NCI-H1092 (cell line): ENCODE measurements at regions not wholly inside any gene's neighbourhood (a gene's known extent, or its start where the extent isn't known, plus 50 kb on each side); places are given as distances from the start of the nearest gene placed in this dataset.
"Not testable (repeated sequence)": the region's sequence is repeated elsewhere in the genome, so short reads cannot be mapped to it uniquely, and the experiment has no call there.

ENCODE experiments used
- DNase-seq: peaks from one replicate; lab custom pipeline; 2025; lab: John Stamatoyannopoulos, UW

GRCh38 chr2:234797566-234798250, 154.1 kb upstream of the SH3BP4 start:
- DNase-seq: no peak

DNA sequence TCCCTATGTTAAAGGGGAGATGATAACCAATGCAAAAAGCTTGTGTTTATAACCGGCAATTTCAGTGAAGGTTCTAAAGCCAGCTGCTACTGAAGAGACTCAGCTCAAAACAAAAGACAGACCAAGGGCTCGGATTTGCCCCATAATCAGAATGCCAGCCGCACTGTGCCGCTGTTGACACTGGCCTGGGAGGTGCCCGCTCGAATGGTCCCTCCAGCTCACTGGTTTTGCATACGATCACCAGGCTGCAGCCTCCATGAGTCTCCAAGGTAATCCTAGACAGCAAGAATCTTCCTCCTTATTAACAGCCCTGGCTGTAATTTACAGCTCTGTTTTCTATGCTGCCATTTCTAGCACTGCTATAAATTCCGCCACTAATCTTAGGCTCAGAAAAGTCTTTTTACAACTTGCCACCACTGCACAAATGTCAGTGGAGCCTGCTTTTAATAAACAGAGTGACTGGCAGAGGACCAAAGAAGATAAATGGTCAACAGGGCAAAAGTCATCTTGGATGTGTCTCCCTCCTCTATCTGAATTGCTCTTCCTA, 155.7 kb upstream of the SH3BP4 start:
- DNase-seq: no peak

DNA sequence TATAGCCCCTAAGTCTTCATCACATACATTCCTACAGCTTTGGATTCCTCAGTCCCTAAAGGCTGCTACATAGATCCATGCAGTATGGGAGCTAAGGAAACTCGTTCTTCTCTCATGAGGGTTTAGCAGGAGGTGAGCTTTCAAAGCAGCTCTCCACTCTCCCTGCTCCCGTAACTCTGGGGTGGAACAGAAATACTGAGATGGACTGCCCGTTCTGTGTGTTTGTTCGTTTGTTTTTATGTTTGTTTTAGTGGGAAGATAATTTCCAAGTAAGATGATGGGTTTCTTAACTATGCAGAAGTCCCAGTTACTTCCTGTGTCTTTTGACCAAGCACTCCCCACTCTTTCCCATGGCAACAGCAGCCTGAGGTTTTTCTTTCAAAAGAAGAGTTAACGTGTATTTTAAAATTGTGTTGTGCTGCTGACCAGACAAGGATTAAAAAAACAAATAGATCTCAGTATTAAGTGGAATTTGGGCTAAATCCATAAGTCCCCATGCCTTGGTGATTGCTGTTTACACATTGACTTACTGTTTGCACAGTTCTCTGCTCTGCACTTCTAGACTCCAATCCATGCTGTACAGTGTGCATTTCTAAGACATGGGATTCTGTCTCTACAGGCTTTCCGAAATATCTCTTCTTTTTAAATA, 156.4 kb upstream of the SH3BP4 start:
- DNase-seq: no peak

DNA sequence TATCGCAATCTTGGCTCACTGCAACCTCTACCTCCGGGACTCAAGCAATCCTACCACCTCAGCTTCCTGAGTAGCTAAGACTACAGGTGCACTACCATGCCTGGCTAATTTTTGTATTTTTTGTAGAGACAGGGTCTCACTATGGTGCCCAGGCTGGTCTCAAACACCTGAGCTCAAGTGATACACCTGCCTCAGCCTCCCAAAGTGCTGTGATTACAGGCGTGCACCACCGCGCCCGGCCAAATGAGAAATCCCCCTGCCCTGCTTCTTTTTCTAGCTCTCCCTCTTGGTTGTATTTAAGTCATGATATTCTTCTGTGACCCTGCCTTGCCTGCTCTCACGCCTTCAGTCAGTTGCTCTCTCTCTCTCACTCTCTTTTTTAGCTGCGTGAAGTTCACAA, 157.0 kb upstream of the SH3BP4 start:
- no peak for DNase-seq

DNA sequence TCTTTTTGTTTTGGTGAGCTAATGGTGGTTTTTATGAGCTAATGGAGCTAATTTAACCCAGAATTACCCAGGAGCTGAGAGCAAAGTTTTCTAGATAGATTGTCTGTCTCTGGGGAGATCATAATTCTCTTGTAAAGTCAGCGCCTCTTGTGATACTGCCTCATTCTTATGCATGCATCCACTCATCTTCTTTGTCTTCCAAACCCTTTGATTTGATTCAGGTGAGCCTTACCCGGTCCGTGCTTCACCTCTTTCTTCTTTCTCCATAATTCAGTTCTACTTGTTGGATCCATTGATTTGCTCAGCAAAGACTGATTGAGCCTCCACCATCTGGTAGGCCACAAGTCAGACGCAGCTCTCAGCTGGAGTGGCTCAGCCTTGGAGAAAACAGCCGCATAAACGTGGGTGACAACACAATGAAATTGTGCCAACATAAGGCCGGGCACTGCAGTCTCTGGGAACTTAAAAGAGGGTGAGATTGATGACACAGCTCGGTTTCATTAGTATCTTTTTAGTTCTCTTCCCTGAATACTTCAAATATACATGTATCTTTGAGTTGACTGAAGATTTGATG, 158.5 kb upstream of the SH3BP4 start:
- no peak for DNase-seq

- DNase-seq: no peak
These were observed 159.2 kb upstream of the SH3BP4 start for GRCh38 chr2:234792621-234793022.

DNA sequence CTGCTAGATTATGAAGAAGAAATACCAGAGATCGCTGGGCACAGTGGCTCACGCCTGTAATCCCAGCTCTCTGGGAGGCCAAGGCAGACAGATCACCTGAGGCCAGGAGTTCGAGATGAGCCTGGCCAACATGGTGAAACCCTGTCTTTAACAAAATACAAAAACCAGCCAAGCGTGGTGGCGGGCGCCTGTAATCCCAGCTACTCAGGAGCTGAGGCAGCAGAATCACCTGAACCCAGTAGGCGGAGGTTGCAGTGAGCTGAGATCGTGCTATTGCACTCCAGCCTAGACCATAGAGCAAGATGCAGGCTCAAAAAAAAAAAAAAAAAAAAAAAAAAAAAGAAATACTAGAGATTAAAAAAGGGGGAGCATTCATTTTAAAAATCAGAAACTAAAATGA, 159.7 kb upstream of the SH3BP4 start:
- not testable (repeated sequence) for DNase-seq

DNA sequence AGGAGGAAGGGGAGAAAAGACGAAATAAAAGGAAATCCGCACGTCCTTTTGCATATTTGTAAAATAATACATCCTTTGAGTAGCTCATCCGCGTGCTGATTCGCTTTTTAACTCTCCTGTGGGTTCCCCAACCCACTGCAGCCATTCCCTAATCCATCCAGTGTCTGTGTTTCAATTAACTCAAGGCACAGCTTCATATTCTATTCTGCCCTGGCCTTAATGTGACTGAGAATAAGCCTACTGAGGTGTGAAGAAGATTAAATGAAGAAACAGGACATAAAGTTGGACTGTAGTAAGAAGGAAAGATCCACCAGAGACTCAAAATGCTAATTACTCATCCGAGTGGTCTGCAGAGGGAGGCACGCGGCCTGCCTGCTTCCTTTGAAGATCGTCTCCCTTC, 161.4 kb upstream of the SH3BP4 start:
- no peak for DNase-seq

- no peak for DNase-seq
These were observed 162.1 kb upstream of the SH3BP4 start for GRCh38 chr2:234789556-234790325.

DNA sequence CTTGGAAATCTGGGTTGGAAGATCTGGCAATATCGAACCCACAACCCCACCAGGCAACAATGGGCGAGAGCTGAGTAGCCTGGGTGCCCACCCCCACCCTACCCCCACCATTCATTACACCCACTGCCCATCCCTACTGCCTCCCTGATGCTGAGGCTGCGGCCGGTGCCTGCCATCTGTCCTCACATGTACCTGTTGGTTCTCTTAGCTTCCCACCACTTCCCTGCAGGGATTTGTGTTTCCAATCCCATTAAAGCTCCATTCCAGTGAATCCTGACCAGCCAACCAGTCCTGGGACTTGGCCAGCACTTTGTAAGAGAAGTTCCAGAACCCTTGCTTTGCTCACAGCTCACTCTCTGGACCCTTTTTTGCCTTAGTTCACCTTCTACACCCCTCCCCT, 163.0 kb upstream of the SH3BP4 start:
- DNase-seq: no peak

DNA sequence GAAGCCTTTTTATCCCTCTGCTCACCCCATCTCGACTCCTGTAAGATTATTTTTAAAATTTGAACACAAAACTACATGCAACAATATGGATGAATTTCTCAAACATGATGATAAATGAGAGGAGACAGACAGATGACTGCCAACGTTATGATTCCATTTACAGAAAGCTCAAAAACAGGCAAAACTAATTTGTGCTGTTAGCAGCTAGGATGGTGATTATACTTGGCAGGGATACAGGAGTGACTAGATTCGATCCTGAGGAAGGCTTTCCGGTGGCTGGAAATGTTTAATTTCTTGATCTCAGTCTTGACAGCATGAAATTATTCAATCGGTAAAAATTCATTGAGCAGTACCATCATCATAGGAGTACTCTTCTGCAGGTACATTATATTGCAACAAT, 163.4 kb upstream of the SH3BP4 start:
- DNase-seq: no peak

- no peak for DNase-seq
These were observed 164.7 kb upstream of the SH3BP4 start for GRCh38 chr2:234787114-234787513.

GRCh38 chr2:234773764-234774409, 177.9 kb upstream of the SH3BP4 start:
- no peak for DNase-seq

GRCh38 chr2:234773129-234773528, 178.7 kb upstream of the SH3BP4 start:
- no peak for DNase-seq

DNA sequence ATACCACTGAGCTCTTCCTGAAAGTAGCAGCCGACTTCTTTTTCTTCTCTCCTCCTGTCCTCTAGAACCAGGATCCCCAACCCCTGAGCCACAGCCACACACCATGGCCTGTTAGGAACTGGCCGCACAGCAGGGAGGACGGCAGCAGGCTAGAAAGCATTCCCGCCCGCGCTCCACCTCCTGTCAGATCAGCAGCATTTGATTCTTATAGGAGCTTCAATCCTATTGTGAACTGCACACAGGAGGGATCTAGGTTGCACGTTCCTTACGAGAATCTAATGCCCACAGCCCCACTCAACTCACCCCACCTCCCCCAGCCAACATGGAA, 179.1 kb upstream of the SH3BP4 start:
- DNase-seq: no peak

DNA sequence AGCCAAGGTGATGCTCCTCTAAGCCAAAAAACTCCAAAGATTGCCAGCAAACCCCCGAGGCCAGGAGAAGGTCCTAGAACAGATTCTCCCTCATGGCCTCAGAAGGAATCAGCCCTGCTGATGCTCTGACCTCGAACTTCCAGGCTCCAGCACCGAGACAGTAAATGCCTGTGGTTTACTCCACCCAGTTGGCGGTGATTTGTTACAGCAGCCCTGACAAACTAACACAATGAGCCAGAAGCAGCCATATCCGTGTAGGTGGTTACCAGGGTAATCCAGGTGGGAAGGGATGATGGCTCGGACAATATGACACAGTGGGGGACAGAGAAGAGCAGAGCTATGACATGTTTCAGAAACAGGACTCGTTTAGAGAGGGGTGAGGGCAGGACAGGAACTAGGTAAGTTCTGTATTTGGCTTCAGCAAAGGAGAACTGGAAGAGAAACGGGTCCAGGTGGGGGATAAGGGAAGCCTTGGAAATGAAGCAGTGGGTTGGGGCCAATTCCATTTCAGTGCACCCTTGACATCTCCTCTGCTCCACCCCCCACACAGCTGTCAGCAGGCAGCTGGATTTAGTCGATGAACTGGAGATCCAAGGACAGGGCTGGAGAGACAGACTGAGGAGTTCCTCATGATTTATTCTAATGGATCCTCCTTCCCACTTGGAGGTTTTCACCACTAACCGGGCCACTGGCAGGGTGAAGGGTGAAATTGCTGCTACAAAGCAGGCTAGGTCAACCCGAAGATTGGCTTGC, 179.7 kb upstream of the SH3BP4 start:
- no peak for DNase-seq

- no peak for DNase-seq
These were observed 180.6 kb upstream of the SH3BP4 start for GRCh38 chr2:234771176-234771575.

DNA sequence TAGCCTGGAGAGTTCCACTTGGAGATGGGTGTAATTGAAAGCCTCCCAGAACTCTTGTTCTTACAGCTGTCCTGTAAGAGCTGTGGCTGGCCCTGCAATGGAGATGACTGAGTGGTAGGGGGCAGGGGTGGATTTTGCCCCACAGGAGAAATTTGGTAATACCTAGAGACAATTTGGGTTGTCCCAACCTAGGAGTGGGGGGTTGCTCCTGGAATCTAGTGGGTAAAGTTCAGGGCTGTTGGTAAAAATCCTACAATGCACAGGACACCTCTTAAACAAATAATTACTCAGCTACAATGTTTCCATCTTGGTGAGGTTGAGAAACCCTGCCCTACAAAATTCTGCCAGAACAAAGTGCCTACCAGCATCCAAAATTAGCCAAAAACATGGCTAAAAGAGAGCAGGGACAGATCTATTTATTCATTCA, 181.1 kb upstream of the SH3BP4 start:
- no peak for DNase-seq

DNA sequence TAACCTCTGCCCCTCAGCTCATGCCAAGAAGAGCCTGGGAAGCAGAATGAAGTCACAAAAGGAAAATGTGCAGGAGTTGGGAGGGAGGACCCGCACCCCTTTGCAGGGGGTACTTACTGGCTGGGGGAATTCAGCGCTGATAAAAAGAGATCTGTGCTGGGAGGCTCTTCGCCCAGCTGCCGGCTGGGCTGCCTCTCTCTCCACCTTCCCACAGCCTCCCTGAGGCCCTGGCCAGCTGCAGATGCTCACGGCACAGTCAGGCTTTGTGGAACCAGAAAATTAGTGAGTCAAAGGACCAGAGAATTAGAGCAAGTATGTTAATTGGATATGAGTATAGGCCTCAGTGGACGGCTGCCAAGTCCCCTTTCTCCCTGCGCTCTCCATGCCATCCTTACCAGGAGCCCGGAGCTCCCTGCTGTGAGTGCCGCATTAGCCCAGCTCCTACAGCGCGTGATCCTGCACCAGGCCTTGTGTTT, 181.7 kb upstream of the SH3BP4 start:
- DNase-seq: peak; percentile 63

DNA sequence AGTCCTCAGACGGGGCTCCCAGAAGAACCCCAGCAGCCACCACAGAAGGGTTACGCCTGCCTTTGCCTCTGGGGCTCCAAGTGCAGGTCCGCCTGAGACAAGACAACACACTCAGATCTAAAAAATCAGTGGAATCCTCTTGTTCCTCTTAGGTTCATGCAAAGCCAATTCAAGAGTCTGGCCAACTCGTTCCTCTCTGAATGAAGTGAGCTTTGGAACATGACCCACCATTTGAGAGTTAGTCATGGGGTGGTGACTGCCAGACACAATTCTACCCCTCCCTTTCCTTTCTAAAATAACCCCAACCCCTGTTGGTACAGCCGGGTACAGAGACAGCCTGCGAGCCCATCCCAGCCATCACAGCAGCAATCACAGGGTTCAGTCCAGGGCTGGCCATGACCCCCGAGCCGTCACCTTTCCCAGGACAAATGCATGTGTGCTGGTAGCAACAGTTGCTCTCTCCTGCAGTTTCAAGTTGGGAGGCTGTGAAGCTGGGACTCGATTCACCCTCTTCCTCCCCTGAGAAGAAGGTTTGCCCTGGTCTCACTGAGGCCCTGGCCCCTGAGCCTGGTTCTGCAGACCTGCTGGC, 183.1 kb upstream of the SH3BP4 start:
- DNase-seq: no peak

- no peak for DNase-seq
These were observed 186.5 kb upstream of the SH3BP4 start for GRCh38 chr2:234765279-234765678.
